SU-DHL-6 (cell line): ENCODE measurements at regions not wholly inside any gene's neighbourhood (a gene's known extent, or its start where the extent isn't known, plus 50 kb on each side); places are given as distances from the start of the nearest gene placed in this dataset.

ENCODE experiments used
- EZH2phosphoT487 ChIP-seq: fragments of 200-600 bp; sonication (generic), shearing (Covaris generic); conservative IDR thresholded peaks from 2 replicates; pipeline ENCODE4 v1.6.1; 2018; ENCODE audit warnings: mild to moderate bottlenecking, antibody characterized with exemption, low read length, moderate library complexity, mixed read lengths
- TF ChIP-seq, protein P1 (sequence below): fragments of 200-600 bp; sonication (generic); IDR thresholded peaks from one replicate; pipeline ENCODE4 v1.5.1; 2017; ENCODE audit warnings: antibody characterized with exemption, mild to moderate bottlenecking, low read length, moderate library complexity; ENCODE audit not compliant: insufficient read depth, poor library complexity, severe bottlenecking

- TF ChIP-seq, protein P1, sequence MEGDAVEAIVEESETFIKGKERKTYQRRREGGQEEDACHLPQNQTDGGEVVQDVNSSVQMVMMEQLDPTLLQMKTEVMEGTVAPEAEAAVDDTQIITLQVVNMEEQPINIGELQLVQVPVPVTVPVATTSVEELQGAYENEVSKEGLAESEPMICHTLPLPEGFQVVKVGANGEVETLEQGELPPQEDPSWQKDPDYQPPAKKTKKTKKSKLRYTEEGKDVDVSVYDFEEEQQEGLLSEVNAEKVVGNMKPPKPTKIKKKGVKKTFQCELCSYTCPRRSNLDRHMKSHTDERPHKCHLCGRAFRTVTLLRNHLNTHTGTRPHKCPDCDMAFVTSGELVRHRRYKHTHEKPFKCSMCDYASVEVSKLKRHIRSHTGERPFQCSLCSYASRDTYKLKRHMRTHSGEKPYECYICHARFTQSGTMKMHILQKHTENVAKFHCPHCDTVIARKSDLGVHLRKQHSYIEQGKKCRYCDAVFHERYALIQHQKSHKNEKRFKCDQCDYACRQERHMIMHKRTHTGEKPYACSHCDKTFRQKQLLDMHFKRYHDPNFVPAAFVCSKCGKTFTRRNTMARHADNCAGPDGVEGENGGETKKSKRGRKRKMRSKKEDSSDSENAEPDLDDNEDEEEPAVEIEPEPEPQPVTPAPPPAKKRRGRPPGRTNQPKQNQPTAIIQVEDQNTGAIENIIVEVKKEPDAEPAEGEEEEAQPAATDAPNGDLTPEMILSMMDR: no peak
- no peak for TF ChIP-seq EZH2phosphoT487
These were observed 903.7 kb downstream of the TFAP2A start for GRCh38 chr6:9511157-9511556.
